Neuronal stem cell (in vitro differentiated cells): ENCODE measurements at regions not wholly inside any gene's neighbourhood (a gene's known extent, or its start where the extent isn't known, plus 50 kb on each side); places are given as distances from the start of the nearest gene placed in this dataset.

ENCODE experiments used
- DNase-seq: peaks from one replicate; pipeline ENCODE4 v3.0.0-alpha.2; 2013; ENCODE audit warnings: low spot score
- H2AFZ ChIP-seq: one replicate; pipeline ENCODE4 v1.6.1; 2013; ENCODE audit warnings: mild to moderate bottlenecking, low read length, inconsistent platforms
- H2AK5ac ChIP-seq: 2 replicates; pipeline ENCODE4 v1.6.1; 2013; ENCODE audit warnings: low read depth, mild to moderate bottlenecking, inconsistent platforms, low read length, moderate library complexity, mixed read lengths
- H2BK120ac ChIP-seq: 2 replicates; pipeline ENCODE4 v1.6.1; 2013; ENCODE audit warnings: low read depth, mild to moderate bottlenecking, inconsistent platforms, low read length, moderate library complexity, mixed read lengths
- H2BK12ac ChIP-seq: one replicate; pipeline ENCODE4 v1.6.1; 2013; ENCODE audit warnings: low read length, inconsistent platforms
- H2BK15ac ChIP-seq: 2 replicates; pipeline ENCODE4 v1.6.1; 2013; ENCODE audit warnings: mild to moderate bottlenecking, low read length, inconsistent platforms, mixed read lengths
- H2BK5ac ChIP-seq: one replicate; pipeline ENCODE4 v1.6.1; 2013; ENCODE audit warnings: inconsistent platforms, mild to moderate bottlenecking, low read length, moderate library complexity
- H3K14ac ChIP-seq: one replicate; pipeline ENCODE4 v1.6.1; 2013; ENCODE audit warnings: low read length, inconsistent platforms
- H3K18ac ChIP-seq: 2 replicates; pipeline ENCODE4 v1.6.1; 2013; ENCODE audit warnings: low read length, inconsistent platforms
- H3K23ac ChIP-seq: 2 replicates; pipeline ENCODE4 v1.6.1; 2013; ENCODE audit warnings: low read depth, mild to moderate bottlenecking, mixed read lengths, low read length, inconsistent platforms; ENCODE audit not compliant: poor library complexity
- H3K27ac ChIP-seq: replicated peaks from 3 replicates; pipeline ENCODE4 v1.5.1; 2013; ENCODE audit warnings: low read length, inconsistent platforms
- H3K27me3 ChIP-seq, 3 experiments: 2 replicates each; pipeline ENCODE4 v1.6.1; 2013; ENCODE audit warnings: low read length in 3 of 3, mild to moderate bottlenecking in 2 of 3, inconsistent platforms in 1 of 3, low read depth in 1 of 3, mixed read lengths in 1 of 3, moderate library complexity in 1 of 3; ENCODE audit not compliant: control insufficient read depth in 3 of 3, insufficient read depth in 3 of 3
- H3K36me3 ChIP-seq, 2 donors: replicated peaks in 1 of 2; 2 replicates each; pipeline ENCODE4 v1.6.1; 2013; ENCODE audit warnings: low read length in 2 of 2; ENCODE audit not compliant: control insufficient read depth in 2 of 2, insufficient read depth in 2 of 2
- H3K4ac ChIP-seq: 2 replicates; pipeline ENCODE4 v1.6.1; 2013; ENCODE audit warnings: inconsistent platforms, mild to moderate bottlenecking, low read length, moderate library complexity
- H3K4me1 ChIP-seq, 2 donors: 1 replicate in 1 of 2; 2 replicates in 1 of 2; pipeline ENCODE4 v1.6.1; 2013; ENCODE audit warnings: low read length in 2 of 2, low read depth in 1 of 2; ENCODE audit not compliant: control insufficient read depth in 2 of 2, insufficient read depth in 1 of 2
- H3K4me2 ChIP-seq: one replicate; pipeline ENCODE4 v1.6.1; 2013; ENCODE audit warnings: mild to moderate bottlenecking, low read length, inconsistent platforms; ENCODE audit not compliant: insufficient read depth, poor library complexity, severe bottlenecking
- H3K4me3 ChIP-seq, 2 donors: 2 replicates each; pipeline ENCODE4 v1.5.1; 2013; ENCODE audit warnings: low read length in 2 of 2, mild to moderate bottlenecking in 2 of 2, inconsistent platforms in 1 of 2, moderate library complexity in 1 of 2
- H3K79me1 ChIP-seq: one replicate; pipeline ENCODE4 v1.6.1; 2013; ENCODE audit warnings: low read depth, mild to moderate bottlenecking, inconsistent platforms, low read length, moderate library complexity
- H3K9ac ChIP-seq: one replicate; pipeline ENCODE4 v1.6.1; 2013; ENCODE audit warnings: mild to moderate bottlenecking, low read depth, low read length, inconsistent platforms; ENCODE audit not compliant: poor library complexity
- H3K9me3 ChIP-seq, 2 donors: replicated peaks in 1 of 2; 2 replicates each; pipeline versions ENCODE3 to v1.6.1; 2013; ENCODE audit warnings: low read length in 2 of 2, mild to moderate bottlenecking in 2 of 2, inconsistent platforms in 1 of 2, low read depth in 1 of 2, mixed read lengths in 1 of 2, moderate library complexity in 1 of 2; ENCODE audit not compliant: control insufficient read depth in 2 of 2, insufficient read depth in 1 of 2
- H4K8ac ChIP-seq: one replicate; pipeline ENCODE4 v1.6.1; 2013; ENCODE audit warnings: low read depth, mild to moderate bottlenecking, inconsistent platforms, low read length, moderate library complexity
- H4K91ac ChIP-seq: one replicate; pipeline ENCODE4 v1.6.1; 2013; ENCODE audit warnings: low read length, low read depth, mild to moderate bottlenecking, inconsistent platforms; ENCODE audit not compliant: poor library complexity
- WGBS, 2 donors: extraction: QIAGEN DNeasy Blood & Tissue Kit; methylation state at CpG; one replicate each; pipeline ENCODE4 v1.1.7; 2013; ENCODE audit warnings: missing lambda C conversion rate in 2 of 2, mixed read lengths in 1 of 2; ENCODE audit not compliant: insufficient read length in 2 of 2, insufficient replicate concordance in 1 of 2; ENCODE audit errors: extremely low coverage in 2 of 2; 5-methylcytosine and 5-hydroxymethylcytosine counted together

DNA sequence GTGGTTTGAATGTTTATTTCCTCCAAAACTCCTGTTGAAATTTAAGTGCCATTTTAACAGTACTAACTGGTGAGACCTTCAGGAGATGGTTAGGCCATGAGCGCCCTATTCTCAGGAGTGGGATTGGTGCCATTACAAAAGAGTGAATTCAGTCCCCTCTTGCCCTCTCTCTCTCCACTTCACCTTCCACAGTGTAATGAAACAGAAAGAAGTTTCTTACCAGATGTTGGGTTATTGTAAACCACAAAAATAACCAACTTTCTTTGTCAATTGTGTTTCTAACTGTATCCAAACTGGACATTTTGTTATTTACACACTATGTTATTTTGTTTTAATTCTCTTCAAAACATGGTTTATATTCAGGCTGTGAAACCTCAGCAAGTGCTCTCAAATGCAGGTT is 1734.3 kb downstream of the PCDH7 start:
- Histone ChIP-seq H3K9ac (no peak overlapping the region), H3K14ac (no peak overlapping the region), H4K8ac (no peak overlapping the region), H3K27ac (no peak overlapping the region), H3K23ac (no peak overlapping the region), H3K36me3 (no peaks in the 10 kb centered on the region), H3K79me1 (no peaks in the 10 kb centered on the region), H2AK5ac (no peak overlapping the region), H2AFZ (no peak overlapping the region), H3K9me3 (no peaks in the 10 kb centered on the region), H2BK5ac (no peak overlapping the region), H3K4me3 (no peak overlapping the region), H3K4ac (no peak overlapping the region), H3K4me1 (no peaks in the 10 kb centered on the region), H4K91ac (no peak overlapping the region), H3K18ac (no peak overlapping the region), H3K27me3 (no peaks in the 10 kb centered on the region), H2BK12ac (no peak overlapping the region), H2BK120ac (no peak overlapping the region), H3K4me2 (no peak overlapping the region), H2BK15ac (no peak overlapping the region)
- no peak for DNase-seq
- no CpG with 5 or more reads among the region's 1 CpG for WGBS, 2 donors

DNA sequence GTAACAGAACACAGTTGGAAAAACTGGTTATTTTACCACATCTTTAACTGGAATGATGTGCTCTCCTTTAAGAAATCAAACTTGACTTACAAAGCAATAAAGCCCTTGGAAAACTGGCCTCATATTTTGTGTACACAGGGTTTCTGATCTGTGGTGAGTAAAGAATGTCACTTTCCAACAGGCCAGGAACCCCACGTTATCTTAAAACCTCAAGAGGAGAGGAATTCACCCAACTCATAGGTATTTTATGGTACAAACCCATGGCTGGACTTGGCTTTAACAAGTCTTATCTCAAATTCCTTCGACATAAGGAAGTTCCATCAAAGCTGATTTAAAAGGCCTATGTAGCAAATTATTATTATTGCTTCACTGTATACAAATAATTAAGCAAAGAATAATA is 1735.1 kb downstream of the PCDH7 start:
- no peaks in the 10 kb centered on the region for H3K9me3 ChIP-seq

DNA sequence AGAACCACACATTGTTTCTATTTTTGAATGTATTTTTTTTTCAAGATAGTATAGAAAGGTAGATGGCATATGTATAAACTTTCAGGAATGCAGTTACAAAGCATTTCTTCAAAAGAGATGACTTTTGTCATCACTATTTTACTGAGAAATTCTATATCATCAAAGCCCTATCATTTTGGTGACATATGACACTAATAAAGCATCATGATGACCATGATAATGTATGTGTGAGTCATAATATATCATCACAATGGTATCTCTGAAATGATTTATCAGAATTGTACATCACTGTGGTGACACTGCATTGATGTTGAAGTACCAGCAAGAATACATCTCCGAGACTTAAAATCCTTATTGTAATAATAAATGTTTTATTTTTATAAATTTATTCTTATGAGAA is 1740.8 kb downstream of the PCDH7 start:
- H3K4ac ChIP-seq = no peak overlapping the region
- no peak overlapping the region for H2BK5ac ChIP-seq
- no peaks in the 10 kb centered on the region for H3K9me3 ChIP-seq
- no peak overlapping the region for H2BK15ac ChIP-seq
- no peak overlapping the region for H2BK120ac ChIP-seq
- no peak overlapping the region for H2AK5ac ChIP-seq
- no peak overlapping the region for H3K4me2 ChIP-seq
- H3K4me1 ChIP-seq = no peaks in the 10 kb centered on the region
- no peak overlapping the region for H2BK12ac ChIP-seq
- H3K4me3 ChIP-seq = no peak overlapping the region
- no CpG with 5 or more reads among the region's 1 CpG for WGBS, 2 donors
- no peak overlapping the region for H3K9ac ChIP-seq
- no peak overlapping the region for H3K18ac ChIP-seq
- H3K14ac ChIP-seq = no peak overlapping the region
- H4K91ac ChIP-seq = no peak overlapping the region
- no peak overlapping the region for H3K27ac ChIP-seq
- DNase-seq = no peak
- no peaks in the 10 kb centered on the region for H3K27me3 ChIP-seq
- H3K79me1 ChIP-seq = no peaks in the 10 kb centered on the region
- no peaks in the 10 kb centered on the region for H3K36me3 ChIP-seq
- no peak overlapping the region for H2AFZ ChIP-seq
- H3K23ac ChIP-seq = no peak overlapping the region
- no peak overlapping the region for H4K8ac ChIP-seq

More for the DNA sequence above, 1735.1 kb downstream of the PCDH7 start:
- DNase-seq = no peak
- H4K91ac ChIP-seq = no peak overlapping the region
- H3K23ac ChIP-seq = no peak overlapping the region
- no peak overlapping the region for H3K4me2 ChIP-seq
- H2AFZ ChIP-seq = no peak overlapping the region
- H3K4ac ChIP-seq = no peak overlapping the region
- no peak overlapping the region for H3K14ac ChIP-seq
- no peak overlapping the region for H3K9ac ChIP-seq
- no peak overlapping the region for H2BK15ac ChIP-seq
- no peaks in the 10 kb centered on the region for H3K36me3 ChIP-seq
- no peak overlapping the region for H2BK12ac ChIP-seq
- no peaks in the 10 kb centered on the region for H3K79me1 ChIP-seq
- no peak overlapping the region for H3K4me3 ChIP-seq
- no peaks in the 10 kb centered on the region for H3K27me3 ChIP-seq
- no peaks in the 10 kb centered on the region for H3K4me1 ChIP-seq
- H3K27ac ChIP-seq = no peak overlapping the region
- no peak overlapping the region for H4K8ac ChIP-seq
- H2BK5ac ChIP-seq = no peak overlapping the region
- no peak overlapping the region for H2BK120ac ChIP-seq
- H2AK5ac ChIP-seq = no peak overlapping the region
- WGBS, 2 donors = no CpG with 5 or more reads among the region's 2 CpGs
- no peak overlapping the region for H3K18ac ChIP-seq

DNA sequence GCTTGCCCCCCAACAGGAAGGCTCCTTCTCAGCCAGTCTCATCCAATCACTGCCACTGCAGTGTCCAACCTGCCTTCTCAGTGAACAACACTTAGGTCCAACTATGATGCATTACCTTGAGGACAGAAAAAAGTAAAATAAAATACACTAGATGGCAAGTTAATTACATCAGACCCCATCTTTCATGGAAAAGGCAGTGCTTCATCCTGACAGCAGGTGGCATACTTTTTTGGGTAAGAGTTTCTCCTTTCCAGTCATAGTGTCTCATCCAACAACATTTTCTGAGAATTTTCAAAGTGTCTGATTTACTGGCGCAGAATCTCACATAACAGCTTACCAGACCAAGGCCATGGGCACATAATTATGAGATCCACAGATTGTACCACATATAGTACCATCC is 1742.8 kb downstream of the PCDH7 start:
- Histone ChIP-seq H2BK120ac (no peak overlapping the region), H2AK5ac (no peak overlapping the region), H3K27ac (no peak overlapping the region), H3K23ac (no peak overlapping the region), H3K14ac (no peak overlapping the region), H3K79me1 (no peaks in the 10 kb centered on the region), H4K91ac (no peak overlapping the region), H2BK5ac (no peak overlapping the region), H3K9ac (no peak overlapping the region), H3K18ac (no peak overlapping the region), H3K27me3 (no peaks in the 10 kb centered on the region), H3K4me2 (no peak overlapping the region), H4K8ac (no peak overlapping the region), H3K4me1 (no peaks in the 10 kb centered on the region), H2AFZ (no peak overlapping the region), H3K9me3 (no peaks in the 10 kb centered on the region), H2BK12ac (no peak overlapping the region), H3K36me3 (no peaks in the 10 kb centered on the region), H3K4ac (no peak overlapping the region), H2BK15ac (no peak overlapping the region), H3K4me3 (no peak overlapping the region)
- DNase-seq = no peak
- whole genome bisulfite sequencing, 2 donors = no CpG with 5 or more reads among the region's 1 CpG
